Endodermal cell (in vitro differentiated cells): ENCODE measurements at regions not wholly inside any gene's neighbourhood (a gene's known extent, or its start where the extent isn't known, plus 50 kb on each side); places are given as distances from the start of the nearest gene placed in this dataset.

Experiments
- DNase-seq: peaks from one replicate; pipeline ENCODE4 v3.0.0-alpha.2; 2017
- H3K27ac ChIP-seq: 2 replicates; pipeline ENCODE4 v1.5.1; 2013; ENCODE audit warnings: mild to moderate bottlenecking, low read depth, low read length, moderate library complexity
- H3K27me3 ChIP-seq: 2 replicates; pipeline ENCODE4 v1.6.1; 2013; ENCODE audit warnings: mild to moderate bottlenecking, low read length, moderate library complexity; ENCODE audit not compliant: insufficient read depth, control insufficient read depth, poor library complexity, severe bottlenecking
- H3K36me3 ChIP-seq: 2 replicates; pipeline ENCODE4 v1.7.0; 2013; ENCODE audit warnings: mild to moderate bottlenecking, low read length, moderate library complexity; ENCODE audit not compliant: control insufficient read depth, insufficient read depth
- H3K4me1 ChIP-seq: one replicate; pipeline ENCODE4 v1.7.0; 2013; ENCODE audit warnings: low read length; ENCODE audit not compliant: control insufficient read depth, insufficient read depth
- H3K4me3 ChIP-seq: 2 replicates; pipeline ENCODE4 v1.5.1; 2013; ENCODE audit warnings: mild to moderate bottlenecking, low read length, moderate library complexity
- H3K9ac ChIP-seq: 2 replicates; pipeline ENCODE4 v1.6.1; 2013; ENCODE audit warnings: mild to moderate bottlenecking, low read length, moderate library complexity; ENCODE audit not compliant: poor library complexity, severe bottlenecking; ENCODE audit errors: extremely low read depth
- H3K9me3 ChIP-seq: 2 replicates; pipeline ENCODE4 v1.6.1; 2013; ENCODE audit warnings: mild to moderate bottlenecking, low read length, moderate library complexity; ENCODE audit not compliant: control insufficient read depth
- H3K27ac Mint-ChIP-seq: 2 replicates; pipeline ENCODE4 v1.8.0; 2020; ENCODE audit warnings: mixed read lengths
- H3K27me3 Mint-ChIP-seq: 2 replicates; pipeline ENCODE4 v1.8.0; 2021; ENCODE audit warnings: mild to moderate bottlenecking, mixed read lengths; ENCODE audit not compliant: insufficient read depth
- H3K36me3 Mint-ChIP-seq: 2 replicates; pipeline ENCODE4 v1.8.0; 2020; ENCODE audit warnings: low read depth, mixed read lengths
- H3K4me1 Mint-ChIP-seq: 2 replicates; pipeline ENCODE4 v1.8.0; 2020; ENCODE audit warnings: mixed read lengths
- H3K4me3 Mint-ChIP-seq: 2 replicates; pipeline ENCODE4 v1.8.0; 2020; ENCODE audit warnings: mild to moderate bottlenecking, moderate library complexity, mixed read lengths
- H3K9me3 Mint-ChIP-seq: 2 replicates; pipeline ENCODE4 v1.8.0; 2020; ENCODE audit warnings: mild to moderate bottlenecking, mixed read lengths
- WGBS, 2 experiments: methylation state at CpG; one replicate each; pipeline versions ENCODE4 v1.1.5 to v1.1.7; 2013; ENCODE audit warnings: missing lambda C conversion rate in 2 of 2, mixed read lengths in 1 of 2; ENCODE audit not compliant: insufficient coverage in 1 of 2, insufficient read length in 1 of 2; 5-methylcytosine and 5-hydroxymethylcytosine counted together
- TF ChIP-seq, protein P1 (sequence below): fragments of 200-600 bp; sonication (generic); conservative IDR thresholded peaks from 2 replicates; pipeline ENCODE4 v1.5.0; 2021; ENCODE audit warnings: antibody characterized with exemption, mild to moderate bottlenecking

DNA sequence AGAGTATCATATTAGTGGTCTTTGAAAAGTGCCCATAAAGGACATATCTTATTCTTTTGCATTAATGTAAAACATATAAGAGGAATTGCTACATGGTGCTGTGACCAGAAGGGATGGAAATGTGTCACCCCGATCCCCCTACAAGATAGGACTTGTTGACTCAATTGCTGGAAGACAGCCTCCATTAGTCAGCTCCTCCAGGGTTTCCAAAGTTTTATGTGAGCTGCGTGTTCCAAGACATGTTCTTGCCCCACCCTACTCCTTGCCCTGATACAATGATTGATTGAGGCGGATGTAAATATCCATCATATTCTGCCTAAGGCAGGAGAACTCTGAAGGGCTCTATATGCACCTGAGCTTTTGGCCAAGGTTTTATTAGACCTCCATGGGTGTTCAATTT is 541.0 kb upstream of the ZEB2 start:
- H3K36me3 Mint-ChIP-seq, result no peaks in the 10 kb centered on the region
- H3K9me3 Mint-ChIP-seq, result no peaks in the 10 kb centered on the region
- H3K4me3 Mint-ChIP-seq, result no peak overlapping the region

DNA sequence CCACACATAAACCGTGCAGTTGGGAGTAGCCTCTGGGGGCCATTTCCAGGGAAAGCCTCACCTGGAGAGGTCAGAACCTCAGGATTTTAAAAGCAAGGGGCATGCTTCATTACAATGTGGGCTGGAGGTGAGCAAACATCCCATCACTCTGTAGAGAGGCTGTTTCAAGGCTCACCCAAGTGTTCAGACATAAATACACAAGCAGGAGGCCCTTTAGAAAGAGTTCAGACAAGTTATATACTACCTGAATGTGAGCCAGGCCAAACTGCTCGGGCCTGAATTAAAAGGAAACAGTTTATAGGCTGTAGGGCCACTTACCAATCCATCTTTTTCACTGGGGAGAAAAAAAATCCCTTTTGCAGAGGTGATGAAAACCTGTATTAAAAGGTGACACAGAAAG is 540.0 kb upstream of the ZEB2 start:
- peaks cover 3% of the 10 kb centered on the region for H3K4me1 Mint-ChIP-seq

More for the DNA sequence above, 541.0 kb upstream of the ZEB2 start:
- Histone ChIP-seq H3K27me3 (no peaks in the 10 kb centered on the region), H3K4me3 (no peak overlapping the region), H3K4me1 (no peaks in the 10 kb centered on the region), H3K9ac (no peak overlapping the region), H3K9me3 (no peaks in the 10 kb centered on the region), H3K27ac (no peak overlapping the region), H3K36me3 (no peaks in the 10 kb centered on the region)
- WGBS, 2 experiments, result 97 to 100% methylated on average over 2 to 3 of the region's 3 CpGs
- Mint-ChIP-seq H3K27ac (no peak overlapping the region), H3K4me1 (peaks cover 3% of the 10 kb centered on the region), H3K27me3 (no peaks in the 10 kb centered on the region)
- DNase-seq, result no peak
- TF ChIP-seq, protein P1, sequence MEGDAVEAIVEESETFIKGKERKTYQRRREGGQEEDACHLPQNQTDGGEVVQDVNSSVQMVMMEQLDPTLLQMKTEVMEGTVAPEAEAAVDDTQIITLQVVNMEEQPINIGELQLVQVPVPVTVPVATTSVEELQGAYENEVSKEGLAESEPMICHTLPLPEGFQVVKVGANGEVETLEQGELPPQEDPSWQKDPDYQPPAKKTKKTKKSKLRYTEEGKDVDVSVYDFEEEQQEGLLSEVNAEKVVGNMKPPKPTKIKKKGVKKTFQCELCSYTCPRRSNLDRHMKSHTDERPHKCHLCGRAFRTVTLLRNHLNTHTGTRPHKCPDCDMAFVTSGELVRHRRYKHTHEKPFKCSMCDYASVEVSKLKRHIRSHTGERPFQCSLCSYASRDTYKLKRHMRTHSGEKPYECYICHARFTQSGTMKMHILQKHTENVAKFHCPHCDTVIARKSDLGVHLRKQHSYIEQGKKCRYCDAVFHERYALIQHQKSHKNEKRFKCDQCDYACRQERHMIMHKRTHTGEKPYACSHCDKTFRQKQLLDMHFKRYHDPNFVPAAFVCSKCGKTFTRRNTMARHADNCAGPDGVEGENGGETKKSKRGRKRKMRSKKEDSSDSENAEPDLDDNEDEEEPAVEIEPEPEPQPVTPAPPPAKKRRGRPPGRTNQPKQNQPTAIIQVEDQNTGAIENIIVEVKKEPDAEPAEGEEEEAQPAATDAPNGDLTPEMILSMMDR, result no peak

GRCh38 chr2:145059343-145059742 is 539.4 kb upstream of the ZEB2 start:
- Histone ChIP-seq H3K27me3 (no peaks in the 10 kb centered on the region), H3K9ac (no peak overlapping the region), H3K27ac (no peak overlapping the region), H3K4me3 (no peak overlapping the region), H3K4me1 (no peaks in the 10 kb centered on the region), H3K36me3 (no peaks in the 10 kb centered on the region), H3K9me3 (no peaks in the 10 kb centered on the region)
- Mint-ChIP-seq H3K9me3 (no peaks in the 10 kb centered on the region), H3K4me3 (no peak overlapping the region), H3K36me3 (no peaks in the 10 kb centered on the region), H3K4me1 (peaks cover 3% of the 10 kb centered on the region), H3K27ac (no peak overlapping the region), H3K27me3 (no peaks in the 10 kb centered on the region)
- WGBS, 2 experiments, result 90% methylated on average over 1 of the region's 1 CpG; no CpG with 5 or more reads in 1 of the 2 experiments
- DNase-seq, result no peak
- TF ChIP-seq, protein P1, result no peak

More for the DNA sequence above, 540.0 kb upstream of the ZEB2 start:
- no peak overlapping the region for H3K27ac Mint-ChIP-seq
- DNase-seq, result no peak
- H3K9me3 Mint-ChIP-seq, result no peaks in the 10 kb centered on the region
- TF ChIP-seq, protein P1, result no peak
- H3K27me3 Mint-ChIP-seq, result no peaks in the 10 kb centered on the region
- Histone ChIP-seq H3K9me3 (no peaks in the 10 kb centered on the region), H3K27me3 (no peaks in the 10 kb centered on the region), H3K36me3 (no peaks in the 10 kb centered on the region), H3K9ac (no peak overlapping the region), H3K4me3 (no peak overlapping the region), H3K27ac (no peak overlapping the region), H3K4me1 (no peaks in the 10 kb centered on the region)
- 77 to 80% methylated on average over 1 to 2 of the region's 2 CpGs for WGBS, 2 experiments
- no peak overlapping the region for H3K4me3 Mint-ChIP-seq
- no peaks in the 10 kb centered on the region for H3K36me3 Mint-ChIP-seq
